ENCODE measurements at regions not wholly inside any gene's neighbourhood (a gene's known extent, or its start where the extent isn't known, plus 50 kb on each side); places are given as distances from the start of the nearest gene placed in this dataset.
"Not testable (repeated sequence)": the region's sequence is repeated elsewhere in the genome, so short reads cannot be mapped to it uniquely, and the experiment has no call there.

- DNase-seq (ENCODE audit: low spot score), result no peak
Observed at GRCh38 chr16:13463619-13464018, 456.3 kb upstream of the ERCC4 start.

- no peak for DNase-seq (ENCODE audit: low spot score)
Observed at GRCh38 chr16:13471036-13471435, 448.9 kb upstream of the ERCC4 start.

GRCh38 chr16:13478991-13479390, 441.0 kb upstream of the ERCC4 start:
- DNase-seq (ENCODE audit: low spot score), result no peak

GRCh38 chr16:13479549-13479948, 440.4 kb upstream of the ERCC4 start:
- no peak for DNase-seq (ENCODE audit: low spot score)

- DNase-seq (ENCODE audit: low spot score), result no peak
Observed at GRCh38 chr16:13480801-13481200, 439.2 kb upstream of the ERCC4 start.

GRCh38 chr16:13483121-13483520, 436.8 kb upstream of the ERCC4 start:
- DNase-seq (ENCODE audit: low spot score), result no peak

- DNase-seq (ENCODE audit: low spot score), result not testable (repeated sequence)
Observed at GRCh38 chr16:13489416-13489815, 430.5 kb upstream of the ERCC4 start.

GRCh38 chr16:13492046-13492445, 427.9 kb upstream of the ERCC4 start:
- DNase-seq (ENCODE audit: low spot score), result no peak

- DNase-seq (ENCODE audit: low spot score), result no peak
Observed at GRCh38 chr16:13503960-13504635, 415.9 kb upstream of the ERCC4 start.

GRCh38 chr16:13507530-13507929, 412.4 kb upstream of the ERCC4 start:
- no peak for DNase-seq (ENCODE audit: low spot score)

- DNase-seq (ENCODE audit: low spot score), result no peak
Observed at GRCh38 chr16:13510425-13511151, 409.4 kb upstream of the ERCC4 start.

GRCh38 chr16:13517841-13518240, 402.1 kb upstream of the ERCC4 start:
- DNase-seq (ENCODE audit: low spot score), result no peak

- DNase-seq (ENCODE audit: low spot score), result no peak
Observed at GRCh38 chr16:13519871-13520270, 400.1 kb upstream of the ERCC4 start.

GRCh38 chr16:13521356-13521755, 398.6 kb upstream of the ERCC4 start:
- no peak for DNase-seq (ENCODE audit: low spot score)

- no peak for DNase-seq (ENCODE audit: low spot score)
Observed at GRCh38 chr16:13527332-13527731, 392.6 kb upstream of the ERCC4 start.

- no peak for DNase-seq (ENCODE audit: low spot score)
Observed at GRCh38 chr16:13528691-13529090, 391.3 kb upstream of the ERCC4 start.

GRCh38 chr16:13529193-13529982, 390.6 kb upstream of the ERCC4 start:
- no peak for DNase-seq (ENCODE audit: low spot score)

- DNase-seq (ENCODE audit: low spot score), result no peak
Observed at GRCh38 chr16:13540771-13541170, 379.2 kb upstream of the ERCC4 start.

GRCh38 chr16:13542284-13542683, 377.7 kb upstream of the ERCC4 start:
- DNase-seq (ENCODE audit: low spot score), result no peak

- DNase-seq (ENCODE audit: low spot score), result no peak
Observed at GRCh38 chr16:13543850-13544249, 376.1 kb upstream of the ERCC4 start.

GRCh38 chr16:13545271-13545670, 374.7 kb upstream of the ERCC4 start:
- DNase-seq (ENCODE audit: low spot score), result no peak

- DNase-seq (ENCODE audit: low spot score), result no peak
Observed at GRCh38 chr16:13550254-13550653, 369.7 kb upstream of the ERCC4 start.

Measured in mucosa of gallbladder (tissue), 1 donor.